Muscle of back (tissue), 3 donors: ENCODE measurements at regions not wholly inside any gene's neighbourhood (a gene's known extent, or its start where the extent isn't known, plus 50 kb on each side); places are given as distances from the start of the nearest gene placed in this dataset.

ENCODE experiments used
- DNase-seq, 3 donors: peaks; one replicate each; pipeline versions ENCODE4 v3.0.0 to v3.0.0-alpha.2; 2013

- DNase-seq, result peak in 2 of 3 donors; percentile 45 to 67
Observed at GRCh38 chr12:89098441-89099112, 253.7 kb downstream of the DUSP6 start.

- no peak for DNase-seq
Observed at GRCh38 chr12:89092297-89092696, 260.0 kb downstream of the DUSP6 start.

GRCh38 chr12:89091293-89091841 is 260.9 kb downstream of the DUSP6 start:
- DNase-seq, result no peak

- DNase-seq, result no peak
Observed at GRCh38 chr12:89089264-89089663, 263.0 kb downstream of the DUSP6 start.

GRCh38 chr12:89087876-89088275 is 264.4 kb downstream of the DUSP6 start:
- DNase-seq, result no peak

- DNase-seq, result no peak
Observed at GRCh38 chr12:89087149-89087825, 265.0 kb downstream of the DUSP6 start.

- DNase-seq, result peak in 1 of 3 donors; percentile 25
Observed at GRCh38 chr12:89085421-89085820, 266.9 kb downstream of the DUSP6 start.

GRCh38 chr12:89084751-89085150 is 267.6 kb downstream of the DUSP6 start:
- DNase-seq, result peak in 2 of 3 donors; percentile 58 to 68

GRCh38 chr12:89083491-89083890 is 268.8 kb downstream of the DUSP6 start:
- no peak for DNase-seq

- DNase-seq, result peak in 1 of 3 donors; percentile 46
Observed at GRCh38 chr12:89082370-89082753, 269.9 kb downstream of the DUSP6 start.

- no peak for DNase-seq
Observed at GRCh38 chr12:89081719-89082369, 270.5 kb downstream of the DUSP6 start.

- DNase-seq, result peak in 2 of 3 donors; percentile 70 to 77
Observed at GRCh38 chr12:89080793-89081465, 271.4 kb downstream of the DUSP6 start.

GRCh38 chr12:89075880-89076540 is 276.3 kb downstream of the DUSP6 start:
- DNase-seq, result no peak

GRCh38 chr12:89073659-89074058 is 278.6 kb downstream of the DUSP6 start:
- no peak for DNase-seq

- DNase-seq, result no peak
Observed at GRCh38 chr12:89073027-89073398, 279.3 kb downstream of the DUSP6 start.

- no peak for DNase-seq
Observed at GRCh38 chr12:89072294-89073026, 279.8 kb downstream of the DUSP6 start.

- no peak for DNase-seq
Observed at GRCh38 chr12:89070603-89071002, 281.7 kb downstream of the DUSP6 start.

GRCh38 chr12:89069431-89069830 is 282.9 kb downstream of the DUSP6 start:
- no peak for DNase-seq

- peak in 1 of 3 donors; percentile 83 for DNase-seq
Observed at GRCh38 chr12:89067421-89068187, 284.7 kb downstream of the DUSP6 start.

- no peak for DNase-seq
Observed at GRCh38 chr12:89064780-89065179, 287.5 kb downstream of the DUSP6 start.
